Keratinocyte (primary cell): ENCODE measurements at regions not wholly inside any gene's neighbourhood (a gene's known extent, or its start where the extent isn't known, plus 50 kb on each side); places are given as distances from the start of the nearest gene placed in this dataset.

Experiments
- CTCF ChIP-seq, 3 experiments: IDR thresholded peaks in 1 of 3; conservative IDR thresholded peaks in 1 of 3; optimal IDR thresholded peaks in 1 of 3; 2 replicates in 2 of 3; 3 replicates in 1 of 3; pipeline versions ENCODE3 to v1.5.1; 2011; ENCODE audit warnings: low read length in 3 of 3, mild to moderate bottlenecking in 3 of 3, moderate library complexity in 2 of 3, control low read depth in 1 of 3, inconsistent platforms in 1 of 3; ENCODE audit not compliant: insufficient read depth in 2 of 3; ENCODE audit errors: extremely low read depth in 1 of 3
- EZH2 ChIP-seq: IDR thresholded peaks from one replicate; pipeline ENCODE4 v1.6.1; 2012; ENCODE audit warnings: inconsistent platforms, mild to moderate bottlenecking, low read length, moderate library complexity

DNA sequence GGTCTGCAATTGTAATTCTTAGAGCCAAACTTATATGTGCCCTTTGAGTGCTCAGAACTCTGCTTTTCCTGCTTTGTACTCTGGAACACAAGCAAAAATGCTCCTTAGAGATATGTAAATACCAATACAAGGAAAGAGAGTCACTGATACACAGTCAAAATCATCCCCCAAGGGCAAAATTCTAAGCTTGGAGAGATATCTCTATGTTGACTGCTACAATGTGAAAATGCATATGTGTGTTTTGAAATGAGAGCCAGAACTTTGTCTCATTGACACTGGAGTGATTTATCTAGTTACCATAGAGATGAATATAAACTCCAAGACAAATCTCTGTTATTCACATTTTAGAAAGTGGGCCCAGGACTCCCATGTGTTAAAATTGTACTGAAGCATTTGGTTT is 494.8 kb upstream of the SLITRK1 start:
- TF ChIP-seq CTCF (optimal IDR thresholded peaks at IDR 0.05 in 1 of 3, IDR thresholded peaks at IDR 0.05 in 1 of 3, conservative IDR thresholded peaks at IDR 0.05 in 1 of 3; ENCODE audit: extremely low read depth in 1 of 3, insufficient read depth in 2 of 3, low read length in 3 of 3) = no peak
- TF ChIP-seq EZH2 = no peak
